ENCODE measurements at regions not wholly inside any gene's neighbourhood (a gene's known extent, or its start where the extent isn't known, plus 50 kb on each side); places are given as distances from the start of the nearest gene placed in this dataset.

GRCh38 chr20:58071991-58072390 lies 156.5 kb downstream of the ANKRD60 start:
- no peak for TF ChIP-seq CTCF (IDR thresholded peaks at IDR 0.05)
- TF ChIP-seq POLR2A (IDR thresholded peaks at IDR 0.05), result no peak

Measured in tibial nerve (tissue), 3 donors.